ENCODE measurements at regions not wholly inside any gene's neighbourhood (a gene's known extent, or its start where the extent isn't known, plus 50 kb on each side); places are given as distances from the start of the nearest gene placed in this dataset.

DNA sequence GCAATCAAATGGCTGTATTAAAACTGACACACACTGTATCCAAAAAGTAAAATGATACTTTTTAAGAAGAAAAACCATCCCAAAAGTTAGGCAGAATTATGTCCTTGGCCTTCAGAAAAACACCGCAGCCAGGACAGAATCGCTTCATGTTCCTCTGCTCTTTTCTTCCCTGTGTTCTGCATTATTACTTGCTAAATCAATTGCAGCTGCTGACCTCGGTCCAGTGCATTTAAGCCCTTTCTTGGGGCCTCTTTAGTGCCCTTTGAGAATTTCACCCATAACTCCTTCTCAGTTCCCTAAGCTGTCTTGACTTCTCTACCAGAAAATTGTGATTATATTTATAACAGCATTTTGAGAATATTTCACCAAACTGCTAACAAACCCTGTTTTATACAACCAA, 696.9 kb downstream of the PCDH7 start:
- no peak for TF ChIP-seq POLR2A (IDR thresholded peaks at IDR 0.05)
- TF ChIP-seq CTCF (IDR thresholded peaks at IDR 0.05) = no peak
